Stomach (tissue), 4 donors: ENCODE measurements at regions not wholly inside any gene's neighbourhood (a gene's known extent, or its start where the extent isn't known, plus 50 kb on each side); places are given as distances from the start of the nearest gene placed in this dataset.

ENCODE experiments used
- EP300 ChIP-seq: sonication (generic); formaldehyde crosslinking; IDR thresholded peaks from one replicate; pipeline ENCODE4 v1.6.1; 2017; ENCODE audit warnings: antibody characterized with exemption
- POLR2A ChIP-seq, 4 donors: fragments of 450-650 bp; IDR thresholded peaks; one replicate each; pipeline ENCODE4 v1.6.1; 2016; ENCODE audit warnings: antibody characterized with exemption in 4 of 4, control low read depth in 2 of 4, mild to moderate bottlenecking in 1 of 4, moderate library complexity in 1 of 4
- POLR2AphosphoS5 ChIP-seq, 3 donors: sonication (generic); formaldehyde crosslinking; IDR thresholded peaks; one replicate each; pipeline ENCODE4 v1.6.1; 2016; ENCODE audit warnings: antibody characterized with exemption in 3 of 3
- TF ChIP-seq, protein P1 (sequence below), 7 experiments: fragments of 450-650 bp in 4 of 7; fragments of 200-600 bp in 3 of 7; sonication (generic) in 3 of 7; IDR thresholded peaks; one replicate each; pipeline ENCODE4 v1.5.1; 2016 to 2019; ENCODE audit warnings: antibody characterized with exemption in 7 of 7, control low read depth in 2 of 7, mild to moderate bottlenecking in 1 of 7

DNA sequence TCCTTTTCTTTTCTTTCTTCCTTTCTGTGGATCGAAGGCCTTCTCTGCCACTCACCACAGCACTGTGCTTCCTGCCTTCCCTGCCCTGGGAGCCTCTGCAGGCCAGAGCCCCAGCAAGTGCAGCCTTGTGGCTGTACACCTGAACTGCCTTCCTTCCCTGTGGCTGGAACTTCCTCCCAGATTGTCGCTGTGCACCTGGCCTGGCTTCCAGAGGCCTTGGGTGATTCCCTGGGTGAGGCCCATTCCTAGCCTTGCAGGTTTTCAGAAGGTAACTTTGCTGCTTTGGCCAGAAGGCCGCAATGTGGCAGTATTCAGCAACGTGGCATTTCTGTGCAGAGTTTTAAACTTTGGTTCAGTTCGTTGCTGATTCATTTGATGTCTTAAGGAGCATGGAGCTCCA is 50.1 kb upstream of the RASGEF1A start:
- TF ChIP-seq, protein P1, sequence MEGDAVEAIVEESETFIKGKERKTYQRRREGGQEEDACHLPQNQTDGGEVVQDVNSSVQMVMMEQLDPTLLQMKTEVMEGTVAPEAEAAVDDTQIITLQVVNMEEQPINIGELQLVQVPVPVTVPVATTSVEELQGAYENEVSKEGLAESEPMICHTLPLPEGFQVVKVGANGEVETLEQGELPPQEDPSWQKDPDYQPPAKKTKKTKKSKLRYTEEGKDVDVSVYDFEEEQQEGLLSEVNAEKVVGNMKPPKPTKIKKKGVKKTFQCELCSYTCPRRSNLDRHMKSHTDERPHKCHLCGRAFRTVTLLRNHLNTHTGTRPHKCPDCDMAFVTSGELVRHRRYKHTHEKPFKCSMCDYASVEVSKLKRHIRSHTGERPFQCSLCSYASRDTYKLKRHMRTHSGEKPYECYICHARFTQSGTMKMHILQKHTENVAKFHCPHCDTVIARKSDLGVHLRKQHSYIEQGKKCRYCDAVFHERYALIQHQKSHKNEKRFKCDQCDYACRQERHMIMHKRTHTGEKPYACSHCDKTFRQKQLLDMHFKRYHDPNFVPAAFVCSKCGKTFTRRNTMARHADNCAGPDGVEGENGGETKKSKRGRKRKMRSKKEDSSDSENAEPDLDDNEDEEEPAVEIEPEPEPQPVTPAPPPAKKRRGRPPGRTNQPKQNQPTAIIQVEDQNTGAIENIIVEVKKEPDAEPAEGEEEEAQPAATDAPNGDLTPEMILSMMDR (IDR thresholded peaks at IDR 0.05) = no peak
- TF ChIP-seq POLR2A (IDR thresholded peaks at IDR 0.05) = no peak
- TF ChIP-seq POLR2AphosphoS5 (IDR thresholded peaks at IDR 0.05) = no peak
- no peak for TF ChIP-seq EP300
